Loucy (cell line): ENCODE measurements at regions not wholly inside any gene's neighbourhood (a gene's known extent, or its start where the extent isn't known, plus 50 kb on each side); places are given as distances from the start of the nearest gene placed in this dataset.

ENCODE experiments used
- CTCF ChIP-seq: fragments of 200-600 bp; sonication (generic); conservative IDR thresholded peaks from 2 replicates; pipeline ENCODE4 v1.5.1; 2014; ENCODE audit warnings: mild to moderate bottlenecking, antibody characterized with exemption, low read length
- EZH2phosphoT487 ChIP-seq: fragments of 200-600 bp; IDR thresholded peaks from 2 replicates; pipeline ENCODE4 v1.6.1; 2018; ENCODE audit warnings: antibody characterized with exemption, mild to moderate bottlenecking, moderate library complexity, borderline replicate concordance

- TF ChIP-seq CTCF (no peak), EZH2phosphoT487 (no peak)
These were observed 407.6 kb downstream of the CTTN start for GRCh38 chr11:70805971-70806370.
